HuH-7 (cell line): ENCODE measurements at regions not wholly inside any gene's neighbourhood (a gene's known extent, or its start where the extent isn't known, plus 50 kb on each side); places are given as distances from the start of the nearest gene placed in this dataset.
A peak's percentile ranks its signal among the peaks of the same experiment; 100 is the strongest.
"Not testable (repeated sequence)": the region's sequence is repeated elsewhere in the genome, so short reads cannot be mapped to it uniquely, and the experiment has no call there.

Experiments used
- DNase-seq: peaks from one replicate; pipeline ENCODE4 v3.0.0; 2011; ENCODE audit warnings: low spot score

DNA sequence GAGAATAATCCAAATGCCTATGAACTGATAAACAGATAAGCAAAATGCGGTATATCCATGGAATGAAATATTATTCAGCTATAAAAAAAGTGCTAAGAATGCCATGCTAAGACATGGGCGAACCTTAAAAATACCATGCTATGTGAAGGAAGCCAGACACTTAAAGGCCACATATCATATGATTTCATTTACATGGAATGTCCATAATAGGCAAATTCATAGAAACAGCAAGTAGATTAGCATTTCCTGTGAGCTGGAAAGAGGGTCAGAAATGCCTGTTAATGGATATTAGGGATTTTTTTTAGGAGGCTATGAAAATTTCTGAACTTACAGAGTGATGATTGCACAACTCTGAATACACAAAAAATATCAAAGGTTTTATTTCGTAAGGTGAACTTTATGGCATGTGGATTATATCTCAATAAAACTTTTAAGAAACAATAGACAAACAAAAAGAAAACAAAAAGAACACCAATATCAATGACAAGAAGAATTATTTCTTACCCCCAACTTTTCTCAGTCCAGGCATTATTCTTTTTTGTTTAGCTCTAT lies 1207.7 kb downstream of the SUCLG1 start:
- DNase-seq = no peak

DNA sequence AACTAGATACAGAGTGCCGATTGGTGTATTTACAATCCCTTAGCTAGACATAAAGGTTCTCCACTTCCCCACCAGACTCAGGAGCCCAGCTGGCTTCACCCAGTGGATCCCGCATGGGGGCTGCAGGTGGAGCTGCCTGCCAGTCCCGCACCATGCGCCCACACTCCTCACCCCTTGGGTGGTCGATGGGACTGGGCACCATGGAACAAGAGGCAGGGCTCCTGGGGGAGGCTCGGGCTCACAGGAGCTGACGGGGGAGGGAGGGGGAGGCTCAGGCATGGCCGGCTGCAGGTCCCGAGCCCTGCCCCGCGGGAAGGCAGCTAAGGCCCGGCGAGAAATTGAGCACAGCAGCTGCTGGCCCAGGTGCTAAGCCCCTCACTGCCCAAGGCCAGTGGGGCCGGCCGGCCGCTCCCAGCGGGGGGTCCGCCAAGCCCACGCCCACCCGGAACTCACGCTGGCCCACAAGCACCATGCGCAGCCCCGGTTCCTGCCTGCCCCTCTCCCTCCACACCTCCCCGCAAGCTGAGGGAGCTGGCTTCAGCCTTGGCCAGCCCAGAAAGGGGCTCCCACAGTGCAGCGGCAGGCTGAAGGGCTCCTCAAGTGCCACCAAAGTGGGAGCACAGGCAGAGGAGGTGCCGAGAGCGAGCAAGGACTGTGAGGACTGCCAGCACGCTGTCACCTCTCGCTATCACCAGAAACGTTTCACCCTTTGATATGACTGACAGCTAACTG lies 1213.1 kb downstream of the SUCLG1 start:
- DNase-seq = not testable (repeated sequence)

DNA sequence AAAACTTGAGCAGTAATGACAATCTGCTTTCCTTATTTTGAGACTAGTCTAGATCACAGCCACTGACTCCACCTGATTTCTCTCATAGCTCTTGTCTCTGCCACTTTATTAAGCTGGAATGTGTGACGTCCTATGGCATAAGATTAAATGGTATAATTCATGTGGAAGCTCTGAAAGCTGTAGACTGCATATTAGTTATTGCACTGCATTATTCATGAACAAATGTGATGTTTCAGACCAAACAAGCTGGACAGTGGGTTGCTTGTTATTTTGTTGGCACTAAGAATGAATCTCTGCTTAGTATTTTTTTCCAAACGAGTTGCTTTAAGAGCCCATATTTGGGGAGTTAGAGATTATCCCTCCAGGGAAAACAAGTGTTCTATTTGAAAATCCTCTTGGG lies 1218.5 kb downstream of the SUCLG1 start:
- DNase-seq = no peak

DNA sequence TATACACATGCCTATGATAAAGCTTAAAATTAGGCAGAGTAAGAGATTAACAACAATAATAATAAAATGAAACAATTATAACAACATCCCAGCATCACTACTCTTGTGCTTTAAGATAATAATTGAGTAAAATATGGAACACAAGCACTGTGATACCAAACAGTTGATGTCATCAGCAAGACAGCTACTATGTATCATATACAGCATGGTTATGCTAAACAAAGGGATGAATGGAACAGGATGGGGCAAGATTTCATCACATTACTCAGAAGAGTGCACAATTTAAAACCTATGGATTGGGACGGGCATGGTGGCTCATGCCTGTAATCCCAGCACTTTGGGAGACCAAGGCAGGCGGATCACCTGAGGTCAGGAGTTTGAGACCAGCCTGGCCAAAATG lies 1221.0 kb downstream of the SUCLG1 start:
- no peak for DNase-seq

DNA sequence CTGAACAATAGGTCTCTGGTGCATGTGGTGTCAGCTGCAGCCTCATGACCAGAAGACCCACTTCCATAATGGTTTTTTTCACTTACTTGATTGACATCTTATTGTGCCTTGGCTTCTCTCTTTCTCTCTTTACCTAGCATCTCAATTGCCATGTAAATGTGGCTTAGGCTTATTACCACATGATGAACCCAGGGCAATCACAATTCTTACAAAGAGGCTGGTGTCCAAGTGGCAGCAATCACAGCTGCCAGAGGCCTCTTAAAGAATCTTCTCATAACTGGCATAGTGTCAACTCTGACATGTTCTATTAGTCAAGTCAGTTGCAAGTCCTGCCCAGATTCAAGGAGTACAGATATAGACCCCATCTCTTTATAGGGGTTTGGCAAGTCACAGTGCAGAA lies 1224.8 kb downstream of the SUCLG1 start:
- no peak for DNase-seq

DNA sequence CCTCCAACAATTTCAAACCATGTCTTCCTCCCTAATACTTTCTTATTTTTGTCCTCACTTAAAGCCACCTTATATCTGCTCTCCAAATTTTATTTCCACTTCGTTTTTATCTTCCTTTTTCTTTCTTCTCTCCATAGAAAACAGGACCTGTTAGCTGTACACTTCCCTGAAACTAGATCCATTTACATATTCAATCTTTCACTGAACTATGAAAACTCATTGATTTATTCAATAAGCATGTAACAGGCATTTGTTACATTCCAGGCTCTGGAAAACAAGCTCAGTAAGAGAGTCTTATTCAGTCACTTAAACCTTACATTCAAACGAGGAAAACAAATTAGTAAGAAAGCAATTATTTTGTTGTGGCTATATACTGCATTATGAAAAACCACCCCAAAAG lies 1225.3 kb downstream of the SUCLG1 start:
- no peak for DNase-seq

DNA sequence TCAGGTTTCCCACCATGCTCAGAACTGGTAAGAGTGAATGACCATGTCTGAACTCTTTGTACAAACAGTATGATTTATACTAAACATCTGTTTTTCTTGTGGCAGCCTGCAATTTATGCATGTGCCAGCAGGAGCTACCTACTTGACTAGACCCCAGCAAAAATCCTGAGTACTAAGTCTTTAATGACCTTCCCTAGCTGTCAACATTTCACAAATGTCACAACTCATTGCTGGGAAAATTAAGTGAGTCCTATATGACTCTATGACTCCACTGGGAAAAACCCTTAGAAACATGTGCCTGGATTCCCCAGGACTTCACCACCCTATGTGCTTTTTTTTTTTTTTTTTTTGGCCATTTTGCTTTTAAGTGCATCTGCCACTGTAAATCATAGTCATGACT lies 1225.8 kb downstream of the SUCLG1 start:
- DNase-seq = peak; percentile 19

DNA sequence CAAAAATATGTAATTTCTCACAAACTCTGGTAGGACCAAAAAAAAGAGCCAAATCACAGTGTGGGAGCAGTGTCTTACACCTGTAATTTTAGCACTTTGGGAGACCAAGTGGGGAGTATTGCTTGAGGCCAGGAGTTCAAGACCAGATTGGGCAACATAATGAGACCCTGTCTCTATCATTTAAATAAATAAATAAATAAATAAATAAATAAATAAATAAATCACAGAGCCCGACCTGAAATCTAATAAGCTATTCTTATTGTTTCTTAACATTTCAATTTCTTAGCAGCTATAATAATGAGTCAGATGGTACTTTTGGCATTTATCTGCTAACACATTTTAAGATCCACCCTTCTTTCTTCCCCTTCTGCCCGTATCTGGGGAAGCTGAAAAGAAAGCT lies 1229.6 kb downstream of the SUCLG1 start:
- DNase-seq = no peak

DNA sequence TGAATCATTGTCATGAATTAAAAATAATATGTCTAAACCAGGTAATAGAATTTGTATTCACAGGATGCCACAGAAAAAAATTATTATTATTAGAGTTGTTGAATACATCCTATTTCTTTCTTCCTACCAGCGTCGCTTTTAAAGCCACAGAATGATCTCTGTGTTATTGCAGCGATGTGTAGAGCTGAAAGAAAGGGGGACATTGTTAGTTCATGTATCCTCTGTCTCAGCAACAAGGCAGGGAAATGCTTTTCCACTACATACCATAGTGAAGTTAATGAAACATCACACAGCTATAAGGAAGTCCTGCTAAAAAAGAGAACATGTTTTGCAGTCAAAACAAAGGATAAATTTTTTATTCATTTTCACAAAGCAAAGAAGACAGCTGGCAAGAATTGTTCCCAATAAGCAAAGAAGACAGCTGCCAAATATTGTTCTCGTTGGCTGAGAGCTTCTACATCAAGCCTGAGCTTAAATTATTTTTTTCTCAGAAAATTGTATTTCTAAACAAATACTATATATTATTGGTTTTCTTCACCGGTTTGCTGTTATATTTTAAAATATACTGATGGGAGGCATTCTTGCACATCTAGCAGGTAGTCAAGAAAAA lies 1234.4 kb downstream of the SUCLG1 start:
- no peak for DNase-seq

DNA sequence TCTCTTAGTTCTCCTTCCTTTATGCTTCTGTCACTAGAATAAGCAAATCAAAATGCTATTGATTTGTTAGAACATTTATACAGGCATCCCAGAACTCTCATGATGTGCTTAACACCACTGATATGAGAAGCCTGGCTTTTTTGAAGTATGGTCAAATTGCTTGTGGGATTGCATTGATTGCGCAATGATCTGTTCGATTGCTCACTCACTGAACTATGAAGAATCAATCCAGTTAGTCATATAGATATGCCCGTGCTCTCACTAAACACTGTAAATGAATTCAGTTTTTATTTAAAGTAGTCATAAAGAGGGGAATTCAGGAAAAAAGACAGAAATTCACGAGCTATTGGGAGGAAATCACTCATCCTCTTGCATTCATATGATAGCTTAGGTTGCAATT lies 1237.8 kb downstream of the SUCLG1 start:
- no peak for DNase-seq

DNA sequence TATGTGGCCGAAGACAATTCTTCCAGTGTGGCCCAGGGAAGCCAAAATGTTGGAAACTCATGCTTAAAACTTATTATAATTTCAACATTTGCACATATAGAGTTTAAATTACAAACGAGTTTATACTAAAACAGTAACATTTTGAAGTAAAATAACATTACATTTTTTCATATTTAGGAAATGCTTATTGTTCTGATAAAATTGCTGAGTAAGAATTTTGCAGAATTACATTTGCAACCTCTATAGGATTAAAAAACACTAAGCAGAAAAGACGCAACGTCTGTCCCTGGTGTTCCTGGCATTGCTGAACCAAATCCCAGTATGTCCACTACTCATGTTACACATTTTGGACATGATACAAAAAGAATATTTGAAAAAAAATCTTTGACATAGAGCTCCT lies 1241.2 kb downstream of the SUCLG1 start:
- no peak for DNase-seq

DNA sequence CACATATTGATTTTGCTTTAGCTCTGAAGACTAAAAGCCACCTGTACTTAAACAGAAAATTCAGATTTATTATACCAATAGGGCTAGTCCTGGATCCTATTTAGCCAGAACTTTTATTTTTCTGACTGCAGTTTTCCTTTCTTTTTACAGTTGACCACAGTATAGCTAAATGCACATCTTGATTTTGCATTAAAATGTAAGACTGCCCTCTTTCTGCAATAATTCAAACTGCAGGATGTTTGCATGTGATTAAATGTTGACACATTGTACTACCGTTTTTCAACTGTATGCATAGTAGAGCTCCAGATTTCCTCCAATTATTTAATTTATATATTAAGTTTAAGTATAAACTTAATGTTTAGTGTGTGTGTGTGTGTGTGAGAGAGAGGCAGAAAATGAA lies 1262.9 kb downstream of the SUCLG1 start:
- peak; percentile 12 for DNase-seq

DNA sequence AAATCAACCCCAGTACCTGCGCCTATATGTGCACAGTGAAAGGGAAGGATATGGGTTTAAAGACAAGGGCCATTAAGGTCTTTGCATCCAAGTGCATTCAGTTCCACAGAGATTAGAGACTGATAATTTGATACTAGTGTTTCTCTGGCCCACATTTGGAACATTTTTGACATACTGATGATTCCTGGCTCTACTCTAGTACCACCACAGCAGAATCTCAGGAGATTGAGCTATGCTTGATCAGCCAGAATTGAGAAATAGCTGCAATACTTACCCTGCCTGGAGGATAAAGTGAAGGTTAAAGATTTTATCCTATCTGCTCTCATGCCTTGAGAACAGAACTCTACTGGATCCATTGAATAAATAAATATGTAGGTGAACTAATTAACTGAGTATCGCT lies 1267.8 kb downstream of the SUCLG1 start:
- no peak for DNase-seq

DNA sequence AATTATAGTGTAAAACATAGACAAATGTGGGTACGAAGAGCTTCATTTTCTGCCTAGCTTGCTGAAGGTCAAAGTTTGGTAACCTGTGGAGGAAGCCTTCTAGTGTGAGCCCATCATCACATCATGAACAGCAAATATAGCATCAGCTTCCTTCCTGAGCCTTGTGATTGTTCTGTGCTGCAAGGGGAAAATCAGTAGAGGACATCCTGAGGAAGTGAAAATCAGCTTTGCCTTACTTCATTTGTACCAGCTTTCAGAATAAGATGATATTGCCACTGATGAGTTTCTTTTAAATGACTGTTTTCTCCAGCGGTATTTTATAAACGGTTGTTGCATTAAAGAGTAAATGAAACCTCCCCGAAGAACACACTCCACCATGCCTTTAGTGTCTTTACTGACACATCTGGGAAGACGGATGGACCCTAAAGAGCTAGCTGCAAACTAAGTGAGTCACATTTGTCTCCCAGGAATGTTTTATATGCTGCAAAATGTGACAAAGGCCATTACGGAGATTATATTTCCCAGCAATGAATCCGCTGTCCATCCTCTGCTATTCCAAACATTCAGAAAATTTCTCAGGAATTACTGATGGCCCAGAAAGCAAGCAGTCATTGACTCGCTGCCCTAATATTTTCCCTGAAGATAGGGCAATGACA lies 1272.8 kb downstream of the SUCLG1 start:
- DNase-seq = no peak

DNA sequence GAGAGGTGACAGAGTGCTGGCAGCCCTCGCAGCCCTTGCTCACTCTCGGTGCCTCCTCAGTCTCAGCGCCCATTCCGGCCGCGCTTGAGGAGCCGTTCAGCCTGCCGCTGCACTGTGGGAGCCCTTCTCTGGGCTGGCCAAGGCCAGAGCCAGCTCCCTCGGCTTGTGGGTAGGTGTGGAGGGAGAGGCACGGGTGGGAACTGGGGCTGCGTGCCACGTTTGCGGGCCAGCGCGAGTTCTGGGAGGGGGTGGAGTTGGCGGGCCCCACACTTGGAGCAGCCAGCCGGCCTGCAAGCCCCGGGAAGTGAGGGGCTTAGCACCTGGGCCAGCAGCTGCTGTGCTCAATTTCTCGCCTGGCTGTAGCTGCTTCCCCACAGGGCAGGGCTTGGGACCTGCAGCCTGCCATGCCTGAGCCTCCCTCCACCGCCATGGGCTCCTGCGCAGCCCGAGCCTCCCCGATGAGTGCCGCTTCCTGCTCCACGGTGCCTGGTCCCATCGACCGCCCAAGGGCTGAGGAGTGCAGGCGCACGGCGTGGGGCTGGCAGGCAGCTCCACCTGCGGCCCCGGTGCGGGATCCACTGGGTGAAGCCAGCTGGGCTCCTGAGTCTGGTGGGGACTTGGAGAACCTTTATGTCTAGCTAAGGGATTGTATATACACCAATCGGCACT lies 1278.1 kb downstream of the SUCLG1 start:
- DNase-seq = not testable (repeated sequence)

DNA sequence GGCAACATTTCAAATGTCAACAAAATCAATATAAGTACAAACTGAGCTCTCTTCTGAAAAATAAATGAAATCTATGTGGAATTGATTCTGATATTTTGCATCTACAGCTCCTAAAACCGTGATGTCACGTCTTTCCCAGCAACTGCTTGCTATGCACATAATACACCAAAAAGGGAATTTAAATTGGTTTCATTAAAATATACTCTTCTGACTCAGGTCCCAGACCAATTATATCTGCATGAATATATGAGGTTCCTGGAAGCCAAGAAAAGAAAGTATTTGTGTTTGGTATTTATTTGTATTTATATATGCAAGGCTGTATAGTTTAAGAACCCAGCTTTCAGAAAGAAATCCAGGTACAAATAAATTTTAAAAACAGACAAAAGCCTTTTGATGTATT lies 1282.5 kb downstream of the SUCLG1 start:
- no peak for DNase-seq

DNA sequence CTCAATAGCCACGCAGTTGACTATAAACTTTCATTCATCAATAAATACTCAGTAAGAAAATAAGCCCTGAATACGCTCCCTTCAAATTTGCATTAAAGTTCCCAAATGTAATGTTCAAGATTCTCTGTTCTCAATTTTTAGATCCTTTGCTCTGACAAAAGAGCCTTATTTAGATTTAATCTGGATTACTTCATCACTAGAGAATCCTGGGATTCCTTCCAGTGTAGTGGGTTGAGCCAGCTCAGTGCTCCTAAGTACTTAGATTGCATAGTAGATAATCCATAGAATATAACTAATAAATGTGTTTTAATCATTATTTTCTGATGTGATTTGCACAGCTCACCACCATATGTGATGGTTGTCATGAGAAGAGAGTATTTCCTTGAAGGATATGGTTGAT lies 1286.2 kb downstream of the SUCLG1 start:
- no peak for DNase-seq

DNA sequence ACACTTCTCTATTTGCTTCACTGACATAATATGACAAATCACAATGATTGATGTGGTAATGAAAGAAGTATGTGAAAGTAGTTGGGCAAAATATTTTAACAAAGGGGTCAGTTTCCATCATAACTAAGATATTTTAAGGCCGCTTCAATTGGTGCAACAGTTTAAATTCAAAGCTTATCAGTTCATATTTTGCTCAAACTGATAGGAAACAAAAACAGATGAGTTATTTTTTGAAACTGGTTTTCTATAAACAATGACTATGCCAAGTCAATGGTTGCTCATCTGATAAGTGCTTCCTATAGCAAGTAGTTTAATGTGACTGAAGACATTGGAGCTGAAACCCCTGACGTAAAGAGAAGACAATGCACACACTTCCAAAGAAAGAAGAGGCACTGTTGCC lies 1290.7 kb downstream of the SUCLG1 start:
- no peak for DNase-seq

DNA sequence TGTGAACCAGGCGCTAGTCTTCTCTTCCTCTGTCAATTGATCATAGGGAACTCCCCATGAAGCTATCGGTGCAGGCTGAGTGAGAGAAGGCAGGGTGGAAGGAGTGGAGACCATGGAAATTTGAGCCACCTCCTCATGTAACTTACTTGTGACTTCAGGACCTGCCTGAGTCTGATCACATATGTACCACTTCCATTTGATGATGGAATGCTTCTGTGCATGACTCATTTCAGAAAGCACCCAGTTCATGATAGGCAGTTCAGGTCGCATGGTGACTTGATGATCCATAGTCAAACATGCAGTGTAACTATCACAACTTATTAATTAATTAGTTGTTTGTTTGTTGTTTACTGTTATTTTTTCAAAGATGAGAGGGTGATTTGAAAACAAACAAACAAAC lies 1296.7 kb downstream of the SUCLG1 start:
- no peak for DNase-seq

DNA sequence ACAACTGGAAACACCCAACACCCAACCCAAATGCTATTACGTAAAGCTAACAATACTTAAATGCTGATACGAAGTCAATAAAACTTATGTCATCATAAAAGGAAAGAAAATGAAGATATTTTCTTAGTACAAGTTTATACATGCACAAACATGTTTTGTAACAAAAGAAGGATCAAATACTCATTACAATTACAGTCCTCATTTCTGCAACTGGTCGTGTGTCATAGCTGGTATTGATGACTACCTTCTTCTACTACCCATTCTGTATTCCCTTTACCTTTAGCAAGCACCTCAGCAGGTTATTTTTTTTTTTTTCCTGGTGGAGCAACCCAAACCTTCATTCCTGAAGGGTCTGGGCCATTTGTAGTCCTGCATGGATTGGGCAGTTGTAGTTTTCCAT lies 1298.5 kb downstream of the SUCLG1 start:
- DNase-seq = no peak

DNA sequence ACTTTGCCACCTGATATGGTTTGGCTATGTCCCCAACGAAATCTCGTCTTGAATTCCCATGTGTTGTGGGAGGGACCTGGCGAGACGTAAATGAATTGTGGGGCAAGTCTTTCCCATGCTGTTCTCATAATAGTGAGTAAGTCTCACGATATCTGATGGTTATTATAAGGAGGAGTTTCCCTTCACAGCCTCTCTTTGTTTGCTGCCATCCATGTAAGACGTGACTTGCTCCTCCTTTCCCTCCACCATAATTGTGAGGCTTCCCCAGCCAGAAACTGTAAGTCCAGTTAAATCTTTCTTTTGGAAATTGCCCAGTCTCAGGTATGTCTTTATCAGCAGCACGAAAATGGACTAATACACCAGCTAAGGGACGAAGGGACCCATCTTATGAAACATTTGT lies 1303.3 kb downstream of the SUCLG1 start:
- no peak for DNase-seq

DNA sequence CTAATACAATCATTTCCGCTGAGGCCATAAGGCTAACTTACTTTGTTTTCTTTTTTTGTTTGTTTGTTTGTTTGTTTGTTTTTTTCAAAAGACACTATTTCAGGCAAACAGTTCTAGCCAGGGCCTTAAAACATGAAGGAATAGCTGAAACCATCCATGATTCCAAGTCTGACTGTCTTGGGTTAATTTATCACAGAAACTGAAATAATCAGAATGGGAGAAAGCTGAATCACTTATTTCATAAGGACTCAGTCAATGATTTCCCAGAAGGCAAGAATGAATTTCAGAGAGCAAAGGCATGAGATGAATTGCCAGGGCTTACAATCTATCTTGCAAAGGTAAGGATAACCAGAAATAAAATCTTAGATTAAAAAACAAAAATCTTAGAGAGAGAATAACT lies 1315.1 kb downstream of the SUCLG1 start:
- no peak for DNase-seq

DNA sequence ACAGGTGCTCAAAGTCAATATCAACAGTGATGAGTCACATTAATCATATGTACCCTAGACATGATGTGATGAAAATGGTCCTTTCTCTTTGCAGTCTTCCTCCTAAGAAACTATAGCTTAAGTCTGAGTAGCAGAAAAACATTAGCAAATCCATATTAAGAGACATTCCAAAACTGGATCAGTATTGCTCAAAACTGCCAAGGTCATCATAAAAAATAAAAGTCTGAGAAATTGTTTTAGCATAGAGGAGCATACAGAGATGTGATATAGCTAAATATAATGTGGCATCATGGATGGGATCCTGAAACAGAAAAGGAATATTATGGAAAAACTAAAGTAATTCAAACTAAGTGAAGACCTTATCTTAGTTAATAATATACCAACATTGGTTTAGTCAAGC lies 1316.1 kb downstream of the SUCLG1 start:
- no peak for DNase-seq
